MM.1S (cell line): ENCODE measurements at regions not wholly inside any gene's neighbourhood (a gene's known extent, or its start where the extent isn't known, plus 50 kb on each side); places are given as distances from the start of the nearest gene placed in this dataset.

Experiments used
- DNase-seq: peaks from one replicate; pipeline ENCODE4 v3.0.0-alpha.2; 2015
- H2AFZ ChIP-seq: fragments of 300-600 bp; sonication (generic); 2 replicates; pipeline ENCODE4 v1.6.0; 2016; ENCODE audit warnings: antibody characterized with exemption, low read length
- H3F3A ChIP-seq: fragments of 300-600 bp; sonication (generic); 2 replicates; pipeline ENCODE4 v1.6.1; 2016; ENCODE audit warnings: mild to moderate bottlenecking, antibody characterized with exemption, low read length, moderate library complexity, mixed read lengths; ENCODE audit not compliant: insufficient read depth
- H3K27ac ChIP-seq: fragments of 300-600 bp; sonication (generic); 2 replicates; pipeline ENCODE4 v1.5.1; 2016; ENCODE audit warnings: mild to moderate bottlenecking, low read length
- H3K27me3 ChIP-seq: fragments of 300-600 bp; sonication (generic); replicated peaks from 2 replicates; pipeline ENCODE4 v1.6.0; 2016; ENCODE audit warnings: low read length; ENCODE audit not compliant: insufficient read depth
- H3K36me3 ChIP-seq: fragments of 300-600 bp; sonication (generic); replicated peaks from 2 replicates; pipeline ENCODE4 v1.6.1; 2016; ENCODE audit warnings: mild to moderate bottlenecking, low read length, mixed read lengths; ENCODE audit not compliant: insufficient read depth
- H3K4me1 ChIP-seq: fragments of 300-600 bp; sonication (generic); 2 replicates; pipeline ENCODE4 v1.6.1; 2016; ENCODE audit warnings: low read length, mixed read lengths
- H3K4me2 ChIP-seq: fragments of 300-600 bp; sonication (generic); 2 replicates; pipeline ENCODE4 v1.6.0; 2016; ENCODE audit warnings: low read depth, low read length
- H3K4me3 ChIP-seq: fragments of 300-600 bp; sonication (generic); 2 replicates; pipeline ENCODE4 v1.5.1; 2016; ENCODE audit warnings: low read length, mixed read lengths
- H3K79me2 ChIP-seq: fragments of 300-600 bp; sonication (generic); 2 replicates; pipeline ENCODE4 v1.6.1; 2016; ENCODE audit warnings: mixed run types, low read length, mixed read lengths
- H3K9ac ChIP-seq: fragments of 300-600 bp; sonication (generic); 2 replicates; pipeline ENCODE4 v1.6.1; 2016; ENCODE audit warnings: low read length, mixed read lengths
- H3K9me2 ChIP-seq: fragments of 300-600 bp; sonication (generic); replicated peaks from 2 replicates; pipeline ENCODE4 v1.6.1; 2016; ENCODE audit warnings: mild to moderate bottlenecking, low read length, mixed read lengths; ENCODE audit not compliant: insufficient read depth
- H3K9me3 ChIP-seq: fragments of 300-600 bp; sonication (generic); replicated peaks from 2 replicates; pipeline ENCODE4 v1.6.1; 2016; ENCODE audit warnings: mild to moderate bottlenecking, low read length, mixed read lengths; ENCODE audit not compliant: insufficient read depth
- H4K20me1 ChIP-seq: fragments of 300-600 bp; sonication (generic); 2 replicates; pipeline ENCODE4 v1.6.1; 2016; ENCODE audit warnings: mild to moderate bottlenecking, low read length, moderate library complexity, mixed read lengths; ENCODE audit not compliant: insufficient read depth
- EZH2 ChIP-seq: fragments of 300-600 bp; sonication (generic); optimal IDR thresholded peaks from 2 replicates; pipeline ENCODE3; 2017; ENCODE audit warnings: low read depth, mild to moderate bottlenecking, antibody characterized with exemption, low read length, mixed read lengths
- EZH2phosphoT487 ChIP-seq: fragments of 300-600 bp; sonication (generic); IDR thresholded peaks from 2 replicates; pipeline ENCODE4 v1.6.1; 2018; ENCODE audit warnings: antibody characterized with exemption, low read length
- TF ChIP-seq, protein P1 (sequence below): fragments of 300-600 bp; sonication (generic); IDR thresholded peaks from 2 replicates; pipeline ENCODE4 v1.5.1; 2016; ENCODE audit warnings: antibody characterized with exemption, low read length, mixed read lengths

DNA sequence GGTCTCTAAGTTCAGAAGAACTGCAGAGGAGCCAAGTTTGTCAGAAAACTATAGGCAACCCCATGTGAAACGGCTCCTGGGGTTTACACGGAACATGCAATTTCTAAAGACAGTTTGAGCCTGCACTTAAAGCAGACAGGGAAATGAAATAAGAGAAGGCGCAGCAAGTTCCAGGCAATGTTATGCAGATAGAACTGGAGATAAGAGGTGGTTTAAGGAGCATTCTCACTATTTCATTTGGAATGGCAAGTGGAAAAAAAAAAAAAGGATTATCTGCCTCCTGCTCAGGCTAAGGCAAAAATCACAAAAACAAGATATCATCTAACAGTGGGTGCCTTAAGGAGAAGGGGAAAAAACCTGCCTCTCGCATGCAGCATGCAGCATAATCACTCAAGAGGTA is 2252.4 kb downstream of the MAT2B start:
- H4K20me1 ChIP-seq, result no peaks in the 10 kb centered on the region
- no peak overlapping the region for H3K9ac ChIP-seq
- no peak overlapping the region for H3K4me3 ChIP-seq
- no peaks in the 10 kb centered on the region for H3K9me2 ChIP-seq
- no peaks in the 10 kb centered on the region for H3K36me3 ChIP-seq
- H3F3A ChIP-seq, result no peaks in the 10 kb centered on the region
- no peak for DNase-seq
- no peaks in the 10 kb centered on the region for H3K4me1 ChIP-seq
- no peaks in the 10 kb centered on the region for H3K79me2 ChIP-seq
- H3K4me2 ChIP-seq, result no peak overlapping the region
- no peak overlapping the region for H3K27ac ChIP-seq
- no peak overlapping the region for H2AFZ ChIP-seq
- TF ChIP-seq EZH2, result no peak
- TF ChIP-seq, protein P1, sequence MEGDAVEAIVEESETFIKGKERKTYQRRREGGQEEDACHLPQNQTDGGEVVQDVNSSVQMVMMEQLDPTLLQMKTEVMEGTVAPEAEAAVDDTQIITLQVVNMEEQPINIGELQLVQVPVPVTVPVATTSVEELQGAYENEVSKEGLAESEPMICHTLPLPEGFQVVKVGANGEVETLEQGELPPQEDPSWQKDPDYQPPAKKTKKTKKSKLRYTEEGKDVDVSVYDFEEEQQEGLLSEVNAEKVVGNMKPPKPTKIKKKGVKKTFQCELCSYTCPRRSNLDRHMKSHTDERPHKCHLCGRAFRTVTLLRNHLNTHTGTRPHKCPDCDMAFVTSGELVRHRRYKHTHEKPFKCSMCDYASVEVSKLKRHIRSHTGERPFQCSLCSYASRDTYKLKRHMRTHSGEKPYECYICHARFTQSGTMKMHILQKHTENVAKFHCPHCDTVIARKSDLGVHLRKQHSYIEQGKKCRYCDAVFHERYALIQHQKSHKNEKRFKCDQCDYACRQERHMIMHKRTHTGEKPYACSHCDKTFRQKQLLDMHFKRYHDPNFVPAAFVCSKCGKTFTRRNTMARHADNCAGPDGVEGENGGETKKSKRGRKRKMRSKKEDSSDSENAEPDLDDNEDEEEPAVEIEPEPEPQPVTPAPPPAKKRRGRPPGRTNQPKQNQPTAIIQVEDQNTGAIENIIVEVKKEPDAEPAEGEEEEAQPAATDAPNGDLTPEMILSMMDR, result no peak
- no peak for TF ChIP-seq EZH2phosphoT487
- H3K9me3 ChIP-seq, result no peaks in the 10 kb centered on the region
- no peaks in the 10 kb centered on the region for H3K27me3 ChIP-seq

DNA sequence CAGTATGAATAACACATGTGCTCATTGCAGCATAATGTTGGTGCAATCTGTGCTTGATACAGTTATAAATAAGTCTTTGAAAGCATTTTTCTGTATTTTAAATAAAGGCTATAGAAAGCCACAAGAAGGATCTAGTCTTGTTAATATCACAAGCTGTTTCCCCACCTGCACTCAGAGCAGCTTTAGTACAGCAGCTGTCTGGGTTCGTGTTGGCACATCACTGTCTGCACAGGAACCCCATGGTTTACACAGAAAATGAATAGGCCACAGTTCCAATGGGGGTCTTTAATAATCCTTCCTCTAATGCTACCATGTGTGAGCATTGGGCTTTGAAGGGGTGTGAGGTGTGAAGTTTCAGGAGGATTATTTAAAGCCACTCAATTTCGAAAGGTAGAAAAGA is 2269.7 kb downstream of the MAT2B start:
- no peaks in the 10 kb centered on the region for H3K79me2 ChIP-seq
- no peaks in the 10 kb centered on the region for H3K9me2 ChIP-seq
- no peaks in the 10 kb centered on the region for H3K27me3 ChIP-seq
- H3K27ac ChIP-seq, result no peak overlapping the region
- no peak overlapping the region for H3K4me3 ChIP-seq
- TF ChIP-seq EZH2 (no peak), EZH2phosphoT487 (no peak)
- TF ChIP-seq, protein P1, result no peak
- H3K4me1 ChIP-seq, result no peaks in the 10 kb centered on the region
- no peak overlapping the region for H3K9ac ChIP-seq
- H4K20me1 ChIP-seq, result no peaks in the 10 kb centered on the region
- no peaks in the 10 kb centered on the region for H3K36me3 ChIP-seq
- DNase-seq, result no peak
- H2AFZ ChIP-seq, result no peak overlapping the region
- H3F3A ChIP-seq, result no peaks in the 10 kb centered on the region
- no peaks in the 10 kb centered on the region for H3K9me3 ChIP-seq
- H3K4me2 ChIP-seq, result no peak overlapping the region

DNA sequence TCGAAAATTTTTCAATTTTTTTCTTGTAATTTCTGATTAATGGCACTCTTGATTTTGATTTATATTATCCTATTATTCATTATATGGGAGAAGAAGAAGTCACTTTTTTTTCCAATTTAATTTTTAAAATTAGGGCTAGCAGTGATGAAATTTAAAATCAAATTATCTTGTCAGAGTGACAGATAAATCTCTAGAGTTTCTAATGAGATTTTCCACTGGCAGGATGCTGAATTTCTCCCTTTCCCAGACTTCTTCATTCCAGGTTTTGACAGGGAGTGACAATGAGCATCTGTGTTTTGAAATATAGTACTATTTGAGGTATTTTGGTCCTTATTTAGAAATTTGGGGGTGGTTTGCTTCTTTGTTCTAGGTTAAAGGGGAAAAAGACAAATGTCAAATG is 2274.1 kb downstream of the MAT2B start:
- no peak overlapping the region for H3K27ac ChIP-seq
- no peaks in the 10 kb centered on the region for H3K36me3 ChIP-seq
- no peaks in the 10 kb centered on the region for H3K9me3 ChIP-seq
- H3K9me2 ChIP-seq, result no peaks in the 10 kb centered on the region
- no peak overlapping the region for H3K4me3 ChIP-seq
- H3K27me3 ChIP-seq, result no peaks in the 10 kb centered on the region
- H2AFZ ChIP-seq, result no peak overlapping the region
- TF ChIP-seq EZH2phosphoT487 (no peak), EZH2 (no peak)
- TF ChIP-seq, protein P1, result no peak
- H3K79me2 ChIP-seq, result no peaks in the 10 kb centered on the region
- no peak for DNase-seq
- H3K4me2 ChIP-seq, result no peak overlapping the region
- H3K9ac ChIP-seq, result no peak overlapping the region
- H3F3A ChIP-seq, result no peaks in the 10 kb centered on the region
- no peaks in the 10 kb centered on the region for H3K4me1 ChIP-seq
- H4K20me1 ChIP-seq, result no peaks in the 10 kb centered on the region
